ENCODE measurements at regions not wholly inside any gene's neighbourhood (a gene's known extent, or its start where the extent isn't known, plus 50 kb on each side); places are given as distances from the start of the nearest gene placed in this dataset.
A peak's percentile ranks its signal among the peaks of the same experiment; 100 is the strongest.

DNA sequence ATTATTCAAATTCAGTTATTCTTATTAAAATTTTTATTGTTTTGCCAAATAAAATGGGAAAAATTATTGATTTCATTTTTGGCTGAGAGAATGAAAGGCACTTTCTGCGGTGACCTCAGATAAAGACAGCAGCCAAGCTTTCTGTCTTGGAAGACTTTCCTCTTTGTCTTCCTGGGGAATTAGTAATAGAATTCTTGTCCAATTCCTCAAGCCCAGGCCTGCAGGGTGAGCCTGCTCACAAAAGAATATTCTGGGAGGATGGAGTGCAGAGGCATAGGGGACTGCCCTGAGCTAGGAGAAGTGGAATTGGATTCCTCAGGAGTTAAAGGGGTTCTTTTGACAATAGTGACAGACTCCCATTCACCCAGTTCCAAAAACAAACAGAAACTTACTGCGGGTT is 614.5 kb upstream of the ADGRL2 start:
- no peak overlapping the region for H3K18ac ChIP-seq (ENCODE audit: low read depth in 1 of 2, low read length in 2 of 2)
- H3K9ac ChIP-seq (ENCODE audit: low read length) = no peak overlapping the region
- H2AFZ ChIP-seq (ENCODE audit: low read depth, low read length) = no peak overlapping the region
- peaks cover 5% of the 10 kb centered on the region for H3K9me3 ChIP-seq (ENCODE audit: control insufficient read depth, low read length)
- H3K4ac ChIP-seq (ENCODE audit: low read depth in 1 of 2, low read length in 2 of 2) = no peak overlapping the region
- no peak overlapping the region for H3K23ac ChIP-seq (ENCODE audit: low read length in 2 of 2)
- H4K8ac ChIP-seq (ENCODE audit: low read length) = no peak overlapping the region
- DNase-seq = no peak
- no peak overlapping the region for H2BK120ac ChIP-seq (ENCODE audit: low read depth, low read length)
- no peak overlapping the region for H3K27ac ChIP-seq (ENCODE audit: low read length, poor library complexity, severe bottlenecking)
- H3K79me1 ChIP-seq (replicated peaks; ENCODE audit: low read length, poor library complexity, severe bottlenecking) = no peaks in the 10 kb centered on the region
- no peaks in the 10 kb centered on the region for H3K36me3 ChIP-seq (ENCODE audit: control insufficient read depth in 1 of 2, insufficient read depth in 2 of 2, low read depth in 1 of 2, low read length in 2 of 2)
- no peak overlapping the region for H2AK5ac ChIP-seq (ENCODE audit: low read length, severe bottlenecking)
- WGBS = 100% methylated on average over 1 of the region's 2 CpGs
- H3K14ac ChIP-seq (ENCODE audit: low read length in 2 of 2) = no peak overlapping the region
- H4K91ac ChIP-seq (ENCODE audit: low read length) = no peak overlapping the region
- no peak overlapping the region for H3K4me3 ChIP-seq (ENCODE audit: insufficient read depth in 1 of 2, low read depth in 1 of 2, low read length in 2 of 2)
- no peak overlapping the region for H2BK15ac ChIP-seq (ENCODE audit: low read depth, poor library complexity, severe bottlenecking)
- no peaks in the 10 kb centered on the region for H3K27me3 ChIP-seq (ENCODE audit: control insufficient read depth in 1 of 2, insufficient read depth in 1 of 2, low read length in 2 of 2)
- no peak overlapping the region for H2BK5ac ChIP-seq (ENCODE audit: low read depth, low read length, poor library complexity, severe bottlenecking)
- H3K4me2 ChIP-seq (ENCODE audit: low read length, poor library complexity, severe bottlenecking) = no peak overlapping the region
- no peaks in the 10 kb centered on the region for H3K4me1 ChIP-seq (ENCODE audit: control insufficient read depth, insufficient read depth, low read depth, low read length)
- no peak overlapping the region for H2BK12ac ChIP-seq (ENCODE audit: low read length in 2 of 2)

GRCh38 chr1:81183553-81183952 is 617.2 kb upstream of the ADGRL2 start:
- H3K79me1 ChIP-seq (replicated peaks; ENCODE audit: low read length, poor library complexity, severe bottlenecking) = no peaks in the 10 kb centered on the region
- no peak overlapping the region for H3K9ac ChIP-seq (ENCODE audit: low read length)
- no peaks in the 10 kb centered on the region for H3K36me3 ChIP-seq (ENCODE audit: control insufficient read depth in 1 of 2, insufficient read depth in 2 of 2, low read depth in 1 of 2, low read length in 2 of 2)
- H2BK120ac ChIP-seq (ENCODE audit: low read depth, low read length) = no peak overlapping the region
- no peak for DNase-seq
- no peak overlapping the region for H3K4me3 ChIP-seq (ENCODE audit: insufficient read depth in 1 of 2, low read depth in 1 of 2, low read length in 2 of 2)
- no peak overlapping the region for H3K18ac ChIP-seq (ENCODE audit: low read depth in 1 of 2, low read length in 2 of 2)
- H2AK5ac ChIP-seq (ENCODE audit: low read length, severe bottlenecking) = no peak overlapping the region
- H3K4me2 ChIP-seq (ENCODE audit: low read length, poor library complexity, severe bottlenecking) = no peak overlapping the region
- no peak overlapping the region for H2BK15ac ChIP-seq (ENCODE audit: low read depth, poor library complexity, severe bottlenecking)
- H4K8ac ChIP-seq (ENCODE audit: low read length) = no peak overlapping the region
- WGBS = 78% methylated on average over 1 of the region's 1 CpG
- no peak overlapping the region for H3K4ac ChIP-seq (ENCODE audit: low read depth in 1 of 2, low read length in 2 of 2)
- no peak overlapping the region for H2BK5ac ChIP-seq (ENCODE audit: low read depth, low read length, poor library complexity, severe bottlenecking)
- H3K27ac ChIP-seq (ENCODE audit: low read length, poor library complexity, severe bottlenecking) = no peak overlapping the region
- H3K9me3 ChIP-seq (ENCODE audit: control insufficient read depth, low read length) = peaks cover 8% of the 10 kb centered on the region
- H3K27me3 ChIP-seq (ENCODE audit: control insufficient read depth in 1 of 2, insufficient read depth in 1 of 2, low read length in 2 of 2) = no peaks in the 10 kb centered on the region
- H3K23ac ChIP-seq (ENCODE audit: low read length in 2 of 2) = no peak overlapping the region
- H3K4me1 ChIP-seq (ENCODE audit: control insufficient read depth, insufficient read depth, low read depth, low read length) = no peaks in the 10 kb centered on the region
- no peak overlapping the region for H2BK12ac ChIP-seq (ENCODE audit: low read length in 2 of 2)
- no peak overlapping the region for H2AFZ ChIP-seq (ENCODE audit: low read depth, low read length)
- H4K91ac ChIP-seq (ENCODE audit: low read length) = no peak overlapping the region
- H3K14ac ChIP-seq (ENCODE audit: low read length in 2 of 2) = no peak overlapping the region

DNA sequence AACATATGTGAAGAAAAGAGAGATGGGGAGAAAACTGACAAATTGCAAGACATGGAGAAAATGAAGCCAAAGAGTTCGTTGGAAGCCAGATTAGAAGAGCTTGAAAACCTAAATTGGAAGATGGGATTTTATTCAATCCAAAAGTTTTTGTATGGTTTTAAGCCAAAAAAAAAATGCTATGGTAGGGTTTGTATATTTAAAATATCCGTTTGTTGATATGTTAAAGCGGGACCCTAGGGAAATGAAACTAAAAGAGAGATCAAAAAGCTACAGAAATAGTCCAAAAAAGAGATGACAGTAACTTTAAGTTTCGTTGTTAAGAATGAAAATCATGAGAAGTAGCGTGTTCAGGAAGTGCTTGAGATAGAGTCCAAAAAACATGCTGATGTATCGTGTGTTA is 617.7 kb upstream of the ADGRL2 start:
- no peak overlapping the region for H2BK120ac ChIP-seq (ENCODE audit: low read depth, low read length)
- H3K4me1 ChIP-seq (ENCODE audit: control insufficient read depth, insufficient read depth, low read depth, low read length) = no peaks in the 10 kb centered on the region
- no peak overlapping the region for H2BK5ac ChIP-seq (ENCODE audit: low read depth, low read length, poor library complexity, severe bottlenecking)
- H4K8ac ChIP-seq (ENCODE audit: low read length) = no peak overlapping the region
- H3K27me3 ChIP-seq (ENCODE audit: control insufficient read depth in 1 of 2, insufficient read depth in 1 of 2, low read length in 2 of 2) = no peaks in the 10 kb centered on the region
- H3K4ac ChIP-seq (ENCODE audit: low read depth in 1 of 2, low read length in 2 of 2) = no peak overlapping the region
- H2BK12ac ChIP-seq (ENCODE audit: low read length in 2 of 2) = no peak overlapping the region
- H4K91ac ChIP-seq (ENCODE audit: low read length) = no peak overlapping the region
- H3K18ac ChIP-seq (ENCODE audit: low read depth in 1 of 2, low read length in 2 of 2) = no peak overlapping the region
- no peak overlapping the region for H2AK5ac ChIP-seq (ENCODE audit: low read length, severe bottlenecking)
- no peaks in the 10 kb centered on the region for H3K79me1 ChIP-seq (replicated peaks; ENCODE audit: low read length, poor library complexity, severe bottlenecking)
- H3K4me3 ChIP-seq (ENCODE audit: insufficient read depth in 1 of 2, low read depth in 1 of 2, low read length in 2 of 2) = no peak overlapping the region
- no peak overlapping the region for H2AFZ ChIP-seq (ENCODE audit: low read depth, low read length)
- H3K27ac ChIP-seq (ENCODE audit: low read length, poor library complexity, severe bottlenecking) = no peak overlapping the region
- H3K36me3 ChIP-seq (ENCODE audit: control insufficient read depth in 1 of 2, insufficient read depth in 2 of 2, low read depth in 1 of 2, low read length in 2 of 2) = no peaks in the 10 kb centered on the region
- H3K9me3 ChIP-seq (ENCODE audit: control insufficient read depth, low read length) = peaks cover 8% of the 10 kb centered on the region
- H2BK15ac ChIP-seq (ENCODE audit: low read depth, poor library complexity, severe bottlenecking) = no peak overlapping the region
- no peak for DNase-seq
- no peak overlapping the region for H3K23ac ChIP-seq (ENCODE audit: low read length in 2 of 2)
- 93% methylated on average over 6 of the region's 6 CpGs for WGBS
- H3K9ac ChIP-seq (ENCODE audit: low read length) = no peak overlapping the region
- H3K4me2 ChIP-seq (ENCODE audit: low read length, poor library complexity, severe bottlenecking) = no peak overlapping the region
- H3K14ac ChIP-seq (ENCODE audit: low read length in 2 of 2) = no peak overlapping the region

DNA sequence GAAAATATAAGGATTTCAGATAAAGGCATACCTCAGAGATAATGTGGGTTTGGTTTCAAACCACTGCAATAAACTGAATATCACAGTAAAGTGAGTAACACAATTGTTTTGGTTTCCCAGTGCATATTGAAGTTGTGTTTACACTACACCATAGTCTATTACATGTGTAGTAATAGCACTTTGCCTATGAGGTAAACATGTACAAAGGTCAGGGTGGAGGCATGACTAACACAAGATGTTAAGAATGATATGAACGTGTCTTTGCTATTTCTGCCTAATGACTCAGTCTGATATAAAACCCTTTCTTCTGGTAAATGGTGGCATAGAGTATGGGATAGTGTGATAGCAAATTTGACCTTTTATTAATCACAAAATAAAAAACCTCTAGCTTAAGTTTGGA is 621.5 kb upstream of the ADGRL2 start:
- Histone ChIP-seq H2BK5ac (ENCODE audit: low read depth, low read length, poor library complexity, severe bottlenecking) (no peak overlapping the region), H2BK120ac (ENCODE audit: low read depth, low read length) (no peak overlapping the region), H4K8ac (ENCODE audit: low read length) (no peak overlapping the region), H3K4me2 (ENCODE audit: low read length, poor library complexity, severe bottlenecking) (no peak overlapping the region), H3K79me1 (replicated peaks; ENCODE audit: low read length, poor library complexity, severe bottlenecking) (no peaks in the 10 kb centered on the region), H3K14ac (ENCODE audit: low read length in 2 of 2) (no peak overlapping the region), H3K4me1 (ENCODE audit: control insufficient read depth, insufficient read depth, low read depth, low read length) (peaks cover 7% of the 10 kb centered on the region), H2BK15ac (ENCODE audit: low read depth, poor library complexity, severe bottlenecking) (no peak overlapping the region), H3K27me3 (ENCODE audit: control insufficient read depth in 1 of 2, insufficient read depth in 1 of 2, low read length in 2 of 2) (no peaks in the 10 kb centered on the region), H3K27ac (ENCODE audit: low read length, poor library complexity, severe bottlenecking) (no peak overlapping the region), H3K36me3 (ENCODE audit: control insufficient read depth in 1 of 2, insufficient read depth in 2 of 2, low read depth in 1 of 2, low read length in 2 of 2) (no peaks in the 10 kb centered on the region), H3K9ac (ENCODE audit: low read length) (no peak overlapping the region), H3K9me3 (ENCODE audit: control insufficient read depth, low read length) (peaks cover 8% of the 10 kb centered on the region), H3K4me3 (ENCODE audit: insufficient read depth in 1 of 2, low read depth in 1 of 2, low read length in 2 of 2) (no peak overlapping the region), H3K18ac (ENCODE audit: low read depth in 1 of 2, low read length in 2 of 2) (no peak overlapping the region), H2BK12ac (ENCODE audit: low read length in 2 of 2) (no peak overlapping the region), H2AFZ (ENCODE audit: low read depth, low read length) (no peak overlapping the region), H4K91ac (ENCODE audit: low read length) (no peak overlapping the region), H2AK5ac (ENCODE audit: low read length, severe bottlenecking) (no peak overlapping the region), H3K4ac (ENCODE audit: low read depth in 1 of 2, low read length in 2 of 2) (no peak overlapping the region), H3K23ac (ENCODE audit: low read length in 2 of 2) (no peak overlapping the region)
- 0% methylated on average over 1 of the region's 1 CpG for WGBS
- DNase-seq = peak; percentile 97

Data from mesenchymal stem cell (in vitro differentiated cells and primary cell).